HEK293 (cell line): ENCODE measurements at regions not wholly inside any gene's neighbourhood (a gene's known extent, or its start where the extent isn't known, plus 50 kb on each side); places are given as distances from the start of the nearest gene placed in this dataset.
"Not testable (repeated sequence)": the region's sequence is repeated elsewhere in the genome, so short reads cannot be mapped to it uniquely, and the experiment has no call there.

Source experiments
- CTCF ChIA-PET: fragments of 350-600 bp; formaldehyde crosslinking; extraction: SDS; loops from one replicate; lab custom pipeline; 2021; ENCODE audit warnings: antibody characterized with exemption; lab: Yijun Ruan, JAX
- POLR2A ChIA-PET: fragments of 300-600 bp; formaldehyde crosslinking; extraction: SDS; loops from one replicate; lab custom pipeline; 2020; ENCODE audit warnings: antibody characterized with exemption, inconsistent platforms; lab: Yijun Ruan, JAX
- H3K27ac ChIP-seq: fragments of 200-500 bp; sonication (Bioruptor generic); 2 replicates; pipeline ENCODE4 v1.5.1; 2014; ENCODE audit warnings: low read depth, low read length, control low read depth, inconsistent platforms; ENCODE audit errors: extremely low read depth
- H3K36me3 ChIP-seq, 2 experiments: fragments of 200-500 bp in 1 of 2; sonication (Bioruptor generic) in 1 of 2; 1 replicate in 1 of 2; 2 replicates in 1 of 2; pipeline ENCODE4 v1.5.1; 2014 to 2017; ENCODE audit warnings: inconsistent platforms in 2 of 2, low read length in 2 of 2; ENCODE audit not compliant: control insufficient read depth in 2 of 2, insufficient read depth in 1 of 2
- H3K4me1 ChIP-seq: fragments of 200-500 bp; sonication (Bioruptor generic); 2 replicates; pipeline ENCODE4 v1.5.1; 2014; ENCODE audit warnings: mild to moderate bottlenecking, low read length, inconsistent platforms; ENCODE audit not compliant: control insufficient read depth, insufficient read depth
- H3K4me3 ChIP-seq: 2 replicates; pipeline ENCODE4 v1.5.1; 2011; ENCODE audit warnings: low read depth, mild to moderate bottlenecking, control low read depth, low read length, moderate library complexity
- H3K9me3 ChIP-seq: fragments of 200-500 bp; sonication (Bioruptor generic); 2 replicates; pipeline ENCODE4 v1.5.1; 2014; ENCODE audit warnings: low read depth, low read length, inconsistent platforms; ENCODE audit not compliant: control insufficient read depth, insufficient read depth
- BCL11A ChIP-seq: fragments of 450-650 bp; formaldehyde crosslinking; IDR thresholded peaks from 2 replicates; pipeline ENCODE4 v1.5.1; 2016; ENCODE audit warnings: low read depth, missing biosample characterization, missing genetic modification characterization
- KLF8 ChIP-seq: fragments of 450-650 bp; formaldehyde crosslinking; IDR thresholded peaks from 2 replicates; pipeline ENCODE4 v1.5.1; 2016; ENCODE audit warnings: missing biosample characterization, missing genetic modification characterization
- ZNF391 ChIP-seq: fragments of 450-650 bp; formaldehyde crosslinking; IDR thresholded peaks from 2 replicates; pipeline ENCODE4 v1.5.1; 2016; ENCODE audit warnings: low read depth, missing biosample characterization, missing genetic modification characterization, borderline replicate concordance
- ZNF600 ChIP-seq: fragments of 450-650 bp; formaldehyde crosslinking; IDR thresholded peaks from 2 replicates; pipeline ENCODE4 v1.5.1; 2016; ENCODE audit warnings: missing biosample characterization, missing genetic modification characterization
- ZNF777 ChIP-seq: fragments of 450-650 bp; formaldehyde crosslinking; IDR thresholded peaks from 2 replicates; pipeline ENCODE4 v1.5.1; 2017; ENCODE audit warnings: missing biosample characterization, missing genetic modification characterization, borderline replicate concordance
- ZSCAN16 ChIP-seq: fragments of 450-650 bp; formaldehyde crosslinking; IDR thresholded peaks from 2 replicates; pipeline ENCODE4 v1.5.1; 2016; ENCODE audit warnings: missing biosample characterization, missing genetic modification characterization
- TF ChIP-seq, protein P1 (sequence below): fragments of 450-650 bp; formaldehyde crosslinking; IDR thresholded peaks from 2 replicates; pipeline ENCODE4 v1.5.1; 2017; ENCODE audit warnings: missing biosample characterization, missing genetic modification characterization
- TF ChIP-seq, protein P2 (sequence below): fragments of 450-650 bp; formaldehyde crosslinking; IDR thresholded peaks from 2 replicates; pipeline ENCODE4 v1.5.1; 2016; ENCODE audit warnings: missing biosample characterization, missing genetic modification characterization
- TF ChIP-seq, protein P3 (sequence below): fragments of 450-650 bp; formaldehyde crosslinking; IDR thresholded peaks from 2 replicates; pipeline ENCODE4 v1.5.1; 2016; ENCODE audit warnings: missing biosample characterization, missing genetic modification characterization, low read depth
- TF ChIP-seq, protein P4 (sequence below): fragments of 450-650 bp; formaldehyde crosslinking; IDR thresholded peaks from 2 replicates; pipeline ENCODE4 v1.5.1; 2016; ENCODE audit warnings: missing biosample characterization, missing genetic modification characterization
- TF ChIP-seq, protein P5 (sequence below): fragments of 450-650 bp; formaldehyde crosslinking; IDR thresholded peaks from 2 replicates; pipeline ENCODE4 v1.5.1; 2016; ENCODE audit warnings: missing biosample characterization, missing genetic modification characterization
- TF ChIP-seq, protein P6 (sequence below): fragments of 450-650 bp; formaldehyde crosslinking; IDR thresholded peaks from 2 replicates; pipeline ENCODE4 v1.5.1; 2016; ENCODE audit warnings: missing biosample characterization, missing genetic modification characterization

DNA sequence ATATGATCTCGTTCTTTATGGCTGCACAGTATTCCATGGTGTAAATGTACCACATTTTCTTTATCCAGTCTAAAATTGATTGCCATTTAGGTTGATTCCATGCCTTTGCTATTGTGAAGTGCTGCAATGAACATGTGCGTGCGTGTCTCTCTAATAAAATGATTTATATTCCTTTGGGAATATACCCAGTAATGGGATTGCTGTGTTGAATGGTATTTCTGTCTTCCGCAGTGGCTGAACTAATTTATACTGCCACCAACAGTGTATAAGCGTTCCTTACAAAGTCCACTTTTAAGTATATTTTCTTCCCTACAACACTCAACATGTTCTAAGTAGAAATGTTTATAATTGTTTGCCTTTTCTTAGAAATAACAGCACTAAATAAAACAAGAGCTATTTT lies 521.9 kb downstream of the DTWD2 start:
- Histone ChIP-seq H3K9me3 (no peaks in the 10 kb centered on the region), H3K36me3 (no peaks in the 10 kb centered on the region), H3K4me3 (no peak overlapping the region), H3K4me1 (no peaks in the 10 kb centered on the region), H3K27ac (no peak overlapping the region)
- POLR2A ChIA-PET: no interaction called here
- TF ChIP-seq ZNF777: no peak
- CTCF ChIA-PET: no interaction called here

DNA sequence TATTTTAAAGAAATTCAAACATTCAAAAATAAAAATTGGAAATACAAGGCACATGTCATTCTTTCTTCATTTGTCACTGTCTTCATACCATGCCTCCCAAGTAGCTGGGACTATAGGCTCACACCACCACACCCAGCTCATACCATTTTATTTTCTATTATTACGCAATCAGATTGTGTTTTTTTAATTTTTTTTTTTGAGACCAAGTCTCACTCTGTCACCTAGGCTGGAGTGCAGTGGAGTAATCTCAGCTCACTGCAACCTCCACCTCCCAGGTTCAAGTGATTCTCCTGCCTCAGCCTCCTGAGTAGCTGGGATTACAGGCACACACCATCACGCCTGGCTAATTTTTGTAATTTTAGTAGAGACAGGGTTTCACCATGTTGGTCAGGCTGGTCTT lies 526.1 kb downstream of the DTWD2 start:
- POLR2A ChIA-PET, H3K36me3 ChIP-seq, CTCF ChIA-PET, H3K27ac ChIP-seq, H3K4me3 ChIP-seq, H3K9me3 ChIP-seq, H3K4me1 ChIP-seq: not testable (repeated sequence)

DNA sequence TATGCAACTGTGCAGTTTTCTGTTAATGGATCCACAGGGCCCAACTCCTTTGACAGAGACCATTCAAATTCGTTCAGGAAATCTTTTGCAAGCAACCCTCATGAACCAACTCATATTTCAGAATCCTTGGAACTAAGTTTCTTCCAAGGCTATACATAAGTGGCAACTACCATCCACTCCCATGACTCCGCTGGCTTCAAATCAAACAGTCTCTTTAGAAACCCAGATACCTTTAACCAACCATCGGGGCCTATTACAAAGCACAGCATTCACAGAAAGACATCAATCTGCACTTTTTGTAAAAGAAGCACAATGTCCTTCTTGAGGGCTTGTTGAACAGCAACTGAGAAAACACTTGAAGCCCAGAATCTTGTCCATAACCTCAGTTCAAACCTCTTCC lies 526.9 kb downstream of the DTWD2 start:
- no peaks in the 10 kb centered on the region for H3K4me1 ChIP-seq
- H3K4me3 ChIP-seq: no peak overlapping the region
- POLR2A ChIA-PET: no interaction called here
- no peaks in the 10 kb centered on the region for H3K36me3 ChIP-seq
- TF ChIP-seq, protein P1, sequence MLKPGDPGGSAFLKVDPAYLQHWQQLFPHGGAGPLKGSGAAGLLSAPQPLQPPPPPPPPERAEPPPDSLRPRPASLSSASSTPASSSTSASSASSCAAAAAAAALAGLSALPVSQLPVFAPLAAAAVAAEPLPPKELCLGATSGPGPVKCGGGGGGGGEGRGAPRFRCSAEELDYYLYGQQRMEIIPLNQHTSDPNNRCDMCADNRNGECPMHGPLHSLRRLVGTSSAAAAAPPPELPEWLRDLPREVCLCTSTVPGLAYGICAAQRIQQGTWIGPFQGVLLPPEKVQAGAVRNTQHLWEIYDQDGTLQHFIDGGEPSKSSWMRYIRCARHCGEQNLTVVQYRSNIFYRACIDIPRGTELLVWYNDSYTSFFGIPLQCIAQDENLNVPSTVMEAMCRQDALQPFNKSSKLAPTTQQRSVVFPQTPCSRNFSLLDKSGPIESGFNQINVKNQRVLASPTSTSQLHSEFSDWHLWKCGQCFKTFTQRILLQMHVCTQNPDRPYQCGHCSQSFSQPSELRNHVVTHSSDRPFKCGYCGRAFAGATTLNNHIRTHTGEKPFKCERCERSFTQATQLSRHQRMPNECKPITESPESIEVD (tag by site-specific recombination): no peak
- TF ChIP-seq, protein P2, sequence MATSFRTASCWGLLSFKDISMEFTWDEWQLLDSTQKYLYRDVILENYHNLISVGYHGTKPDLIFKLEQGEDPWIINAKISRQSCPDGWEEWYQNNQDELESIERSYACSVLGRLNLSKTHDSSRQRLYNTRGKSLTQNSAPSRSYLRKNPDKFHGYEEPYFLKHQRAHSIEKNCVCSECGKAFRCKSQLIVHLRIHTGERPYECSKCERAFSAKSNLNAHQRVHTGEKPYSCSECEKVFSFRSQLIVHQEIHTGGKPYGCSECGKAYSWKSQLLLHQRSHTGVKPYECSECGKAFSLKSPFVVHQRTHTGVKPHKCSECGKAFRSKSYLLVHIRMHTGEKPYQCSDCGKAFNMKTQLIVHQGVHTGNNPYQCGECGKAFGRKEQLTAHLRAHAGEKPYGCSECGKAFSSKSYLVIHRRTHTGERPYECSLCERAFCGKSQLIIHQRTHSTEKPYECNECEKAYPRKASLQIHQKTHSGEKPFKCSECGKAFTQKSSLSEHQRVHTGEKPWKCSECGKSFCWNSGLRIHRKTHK (tag by site-specific recombination): no peak
- TF ChIP-seq BCL11A (tag by site-specific recombination): no peak
- TF ChIP-seq, protein P3, sequence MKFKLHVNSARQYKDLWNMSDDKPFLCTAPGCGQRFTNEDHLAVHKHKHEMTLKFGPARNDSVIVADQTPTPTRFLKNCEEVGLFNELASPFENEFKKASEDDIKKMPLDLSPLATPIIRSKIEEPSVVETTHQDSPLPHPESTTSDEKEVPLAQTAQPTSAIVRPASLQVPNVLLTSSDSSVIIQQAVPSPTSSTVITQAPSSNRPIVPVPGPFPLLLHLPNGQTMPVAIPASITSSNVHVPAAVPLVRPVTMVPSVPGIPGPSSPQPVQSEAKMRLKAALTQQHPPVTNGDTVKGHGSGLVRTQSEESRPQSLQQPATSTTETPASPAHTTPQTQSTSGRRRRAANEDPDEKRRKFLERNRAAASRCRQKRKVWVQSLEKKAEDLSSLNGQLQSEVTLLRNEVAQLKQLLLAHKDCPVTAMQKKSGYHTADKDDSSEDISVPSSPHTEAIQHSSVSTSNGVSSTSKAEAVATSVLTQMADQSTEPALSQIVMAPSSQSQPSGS (tag by site-specific recombination): no peak
- TF ChIP-seq ZNF600 (tag by site-specific recombination): no peak
- no peak for TF ChIP-seq KLF8
- TF ChIP-seq, all 188 proteins: peak for 0
- CTCF ChIA-PET: no interaction called here
- Histone ChIP-seq H3K9me3 (no peaks in the 10 kb centered on the region), H3K27ac (no peak overlapping the region)

DNA sequence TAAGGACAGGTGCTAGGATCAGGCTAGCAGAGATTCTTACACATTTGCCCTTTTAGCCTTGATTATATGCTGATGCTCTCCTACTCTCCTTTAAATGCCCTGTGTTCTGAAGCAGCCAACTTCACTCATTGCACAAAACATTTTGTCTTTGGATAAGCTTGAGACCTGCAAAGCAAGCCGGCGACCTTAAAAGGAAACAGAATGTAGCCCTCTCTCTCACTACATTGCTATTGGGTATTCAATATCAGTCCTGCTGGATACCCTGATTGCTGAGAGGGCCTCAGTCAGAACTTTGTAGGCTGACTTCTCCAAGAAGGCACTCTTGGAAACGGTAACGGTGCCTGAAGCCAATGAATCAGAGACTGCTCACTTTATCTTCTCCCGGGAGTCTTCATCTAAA lies 528.9 kb downstream of the DTWD2 start:
- Histone ChIP-seq H3K36me3 (no peaks in the 10 kb centered on the region), H3K9me3 (no peaks in the 10 kb centered on the region), H3K27ac (no peak overlapping the region), H3K4me1 (no peaks in the 10 kb centered on the region), H3K4me3 (no peak overlapping the region)
- CTCF ChIA-PET: no interaction called here
- TF ChIP-seq, protein P4, sequence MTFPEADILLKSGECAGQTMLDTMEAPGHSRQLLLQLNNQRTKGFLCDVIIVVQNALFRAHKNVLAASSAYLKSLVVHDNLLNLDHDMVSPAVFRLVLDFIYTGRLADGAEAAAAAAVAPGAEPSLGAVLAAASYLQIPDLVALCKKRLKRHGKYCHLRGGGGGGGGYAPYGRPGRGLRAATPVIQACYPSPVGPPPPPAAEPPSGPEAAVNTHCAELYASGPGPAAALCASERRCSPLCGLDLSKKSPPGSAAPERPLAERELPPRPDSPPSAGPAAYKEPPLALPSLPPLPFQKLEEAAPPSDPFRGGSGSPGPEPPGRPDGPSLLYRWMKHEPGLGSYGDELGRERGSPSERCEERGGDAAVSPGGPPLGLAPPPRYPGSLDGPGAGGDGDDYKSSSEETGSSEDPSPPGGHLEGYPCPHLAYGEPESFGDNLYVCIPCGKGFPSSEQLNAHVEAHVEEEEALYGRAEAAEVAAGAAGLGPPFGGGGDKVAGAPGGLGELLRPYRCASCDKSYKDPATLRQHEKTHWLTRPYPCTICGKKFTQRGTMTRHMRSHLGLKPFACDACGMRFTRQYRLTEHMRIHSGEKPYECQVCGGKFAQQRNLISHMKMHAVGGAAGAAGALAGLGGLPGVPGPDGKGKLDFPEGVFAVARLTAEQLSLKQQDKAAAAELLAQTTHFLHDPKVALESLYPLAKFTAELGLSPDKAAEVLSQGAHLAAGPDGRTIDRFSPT: no peak
- no peak for TF ChIP-seq KLF8
- no peak for TF ChIP-seq ZNF391 (tag by site-specific recombination)
- TF ChIP-seq, protein P5, sequence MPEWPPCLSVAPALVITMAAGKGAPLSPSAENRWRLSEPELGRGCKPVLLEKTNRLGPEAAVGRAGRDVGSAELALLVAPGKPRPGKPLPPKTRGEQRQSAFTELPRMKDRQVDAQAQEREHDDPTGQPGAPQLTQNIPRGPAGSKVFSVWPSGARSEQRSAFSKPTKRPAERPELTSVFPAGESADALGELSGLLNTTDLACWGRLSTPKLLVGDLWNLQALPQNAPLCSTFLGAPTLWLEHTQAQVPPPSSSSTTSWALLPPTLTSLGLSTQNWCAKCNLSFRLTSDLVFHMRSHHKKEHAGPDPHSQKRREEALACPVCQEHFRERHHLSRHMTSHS (tag by site-specific recombination): no peak
- TF ChIP-seq ZSCAN16 (tag by site-specific recombination): no peak
- TF ChIP-seq, protein P6, sequence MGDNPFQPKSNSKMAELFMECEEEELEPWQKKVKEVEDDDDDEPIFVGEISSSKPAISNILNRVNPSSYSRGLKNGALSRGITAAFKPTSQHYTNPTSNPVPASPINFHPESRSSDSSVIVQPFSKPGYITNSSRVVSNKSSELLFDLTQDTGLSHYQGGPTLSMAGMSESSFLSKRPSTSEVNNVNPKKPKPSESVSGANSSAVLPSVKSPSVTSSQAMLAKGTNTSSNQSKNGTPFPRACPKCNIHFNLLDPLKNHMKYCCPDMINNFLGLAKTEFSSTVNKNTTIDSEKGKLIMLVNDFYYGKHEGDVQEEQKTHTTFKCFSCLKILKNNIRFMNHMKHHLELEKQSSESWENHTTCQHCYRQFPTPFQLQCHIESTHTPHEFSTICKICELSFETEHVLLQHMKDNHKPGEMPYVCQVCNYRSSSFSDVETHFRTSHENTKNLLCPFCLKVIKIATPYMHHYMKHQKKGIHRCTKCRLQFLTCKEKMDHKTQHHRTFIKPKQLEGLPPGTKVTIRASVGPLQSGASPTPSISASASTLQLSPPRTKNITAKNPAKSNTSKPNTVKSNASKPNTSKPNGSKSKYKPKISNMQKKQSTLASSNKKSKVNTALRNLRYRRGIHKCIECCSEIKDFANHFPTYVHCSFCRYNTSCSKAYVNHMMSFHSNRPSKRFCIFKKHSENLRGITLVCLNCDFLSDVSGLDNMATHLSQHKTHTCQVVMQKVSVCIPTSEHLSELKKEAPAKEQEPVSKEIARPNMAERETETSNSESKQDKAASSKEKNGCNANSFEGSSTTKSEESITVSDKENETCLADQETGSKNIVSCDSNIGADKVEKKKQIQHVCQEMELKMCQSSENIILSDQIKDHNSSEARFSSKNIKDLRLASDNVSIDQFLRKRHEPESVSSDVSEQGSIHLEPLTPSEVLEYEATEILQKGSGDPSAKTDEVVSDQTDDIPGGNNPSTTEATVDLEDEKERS (tag by site-specific recombination): no peak
- POLR2A ChIA-PET: no interaction called here
